Superior temporal gyrus (tissue), 1 donor: ENCODE measurements at regions not wholly inside any gene's neighbourhood (a gene's known extent, or its start where the extent isn't known, plus 50 kb on each side); places are given as distances from the start of the nearest gene placed in this dataset.

Source experiments
- DNase-seq: peaks from one replicate; pipeline ENCODE4 v3.0.0-alpha.2; 2016; ENCODE audit errors: extremely low spot score

GRCh38 chr14:61893371-61893940 is 131.2 kb downstream of the SNAPC1 start:
- no peak for DNase-seq

DNA sequence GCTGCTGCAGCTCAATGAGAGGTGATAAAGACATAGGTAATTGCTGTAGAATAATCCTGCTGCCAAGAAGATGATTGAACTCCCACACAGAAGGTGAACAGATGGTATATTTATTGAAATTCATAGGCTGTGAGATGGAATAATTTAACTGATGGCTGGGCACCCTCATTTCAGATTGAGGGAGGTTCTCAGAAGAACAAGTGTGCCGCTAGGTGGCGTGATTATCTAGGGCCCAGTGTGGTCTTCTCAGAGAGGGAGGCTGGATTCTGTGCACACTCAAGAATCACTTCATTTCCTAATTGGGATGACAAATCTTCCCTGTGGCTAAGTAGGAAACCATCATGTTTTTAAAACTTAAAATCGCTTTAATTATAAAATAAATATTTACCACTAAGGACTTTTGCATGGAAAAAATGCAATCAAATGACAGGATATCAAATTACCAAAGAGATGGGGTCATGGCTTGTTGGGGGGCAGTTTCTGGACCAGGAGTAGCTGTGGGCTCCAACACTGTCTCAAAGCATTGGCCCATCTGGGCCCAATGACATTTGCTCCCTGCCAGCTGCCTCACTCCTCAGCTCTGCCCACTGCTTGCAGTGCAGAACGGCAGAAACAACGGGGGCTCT is 132.3 kb downstream of the SNAPC1 start:
- DNase-seq: peak; percentile 82

DNA sequence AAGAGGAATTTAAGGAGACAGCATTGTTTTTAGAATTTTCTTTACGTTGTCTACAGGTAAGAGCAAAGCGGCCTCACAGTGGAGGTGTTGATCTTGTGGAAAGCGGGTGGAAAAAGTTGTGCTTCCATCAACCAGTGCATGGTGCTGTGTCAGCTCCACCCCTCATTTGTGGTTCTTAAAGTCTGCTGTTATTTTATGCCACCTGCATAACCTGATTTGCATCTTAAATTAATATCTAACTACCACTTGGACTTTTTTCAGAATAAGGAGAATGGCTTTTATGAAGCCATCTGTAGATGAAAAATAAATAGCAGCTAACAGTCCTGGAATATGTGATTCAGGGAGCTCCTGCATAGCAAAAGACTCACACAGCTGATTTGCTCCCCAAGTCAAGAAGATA is 135.1 kb downstream of the SNAPC1 start:
- DNase-seq: no peak

GRCh38 chr14:61898568-61898967 is 136.3 kb downstream of the SNAPC1 start:
- DNase-seq: no peak

GRCh38 chr14:61899497-61899896 is 137.3 kb downstream of the SNAPC1 start:
- no peak for DNase-seq

DNA sequence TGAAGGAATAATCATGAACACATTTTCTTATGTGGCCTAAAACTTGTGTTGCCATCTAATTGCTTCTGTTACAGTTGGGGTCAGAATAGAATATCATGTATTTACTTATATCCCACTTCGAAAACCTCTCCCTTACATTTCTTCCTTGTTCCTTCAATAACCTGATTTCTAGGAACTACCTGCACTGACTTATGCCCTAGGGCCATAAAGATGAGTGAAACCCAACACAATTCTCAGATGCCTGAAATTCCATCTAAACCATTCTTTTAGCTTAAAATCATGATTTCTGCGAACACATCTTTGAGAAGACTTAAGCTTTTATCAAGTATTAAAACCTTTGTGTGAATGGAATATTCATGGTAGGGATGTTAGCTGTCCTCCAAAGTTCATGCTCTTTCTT is 142.7 kb downstream of the SNAPC1 start:
- no peak for DNase-seq

GRCh38 chr14:61911574-61911973 is 149.4 kb downstream of the SNAPC1 start:
- DNase-seq: no peak

DNA sequence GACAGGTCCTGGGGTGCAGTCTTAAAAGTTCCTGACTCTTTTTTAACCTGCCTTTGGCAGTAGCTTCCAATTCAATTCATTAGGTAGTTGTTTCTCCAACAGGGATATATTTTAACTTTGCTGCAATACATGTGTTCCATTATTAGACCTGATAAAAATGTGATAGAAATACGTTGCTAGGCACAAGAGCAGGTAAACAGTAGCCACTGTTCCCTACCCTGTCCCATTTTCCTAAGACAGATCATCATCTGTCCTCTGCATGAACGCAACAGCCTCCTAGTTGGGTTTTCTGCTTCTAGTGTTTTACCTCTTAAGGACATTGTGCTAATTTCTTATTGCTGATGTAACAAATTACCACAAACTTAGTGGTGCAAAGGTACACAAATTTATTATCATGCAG is 156.8 kb downstream of the SNAPC1 start:
- no peak for DNase-seq

GRCh38 chr14:61923348-61923747 is 161.1 kb downstream of the SNAPC1 start:
- DNase-seq: no peak

- DNase-seq: peak; percentile 71
Observed at GRCh38 chr14:61925043-61925442, 162.8 kb downstream of the SNAPC1 start.

GRCh38 chr14:61925732-61926435 is 163.7 kb downstream of the SNAPC1 start:
- no peak for DNase-seq

DNA sequence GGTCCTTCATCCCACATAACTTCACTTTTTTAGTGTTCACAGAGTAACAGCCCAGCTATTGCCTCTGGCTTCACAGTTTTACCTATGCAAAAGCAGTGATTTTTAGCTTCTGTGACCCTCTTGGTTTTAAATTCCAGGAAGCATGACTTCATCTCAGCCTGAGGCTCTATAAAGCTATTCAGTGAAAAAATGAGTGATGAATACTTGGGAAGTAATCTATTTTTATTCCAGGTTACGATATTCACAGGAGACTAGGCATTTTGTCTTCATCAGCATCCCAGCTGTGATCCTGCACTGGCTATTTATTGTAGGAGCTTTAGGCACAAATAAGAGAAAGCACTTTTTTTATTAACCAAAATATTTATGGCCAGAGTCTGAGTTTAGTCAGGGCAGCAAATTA is 164.8 kb downstream of the SNAPC1 start:
- DNase-seq: no peak

GRCh38 chr14:61927520-61927919 is 165.3 kb downstream of the SNAPC1 start:
- DNase-seq: no peak

- no peak for DNase-seq
Observed at GRCh38 chr14:61928300-61928699, 166.1 kb downstream of the SNAPC1 start.

- DNase-seq: no peak
Observed at GRCh38 chr14:61928701-61929100, 166.5 kb downstream of the SNAPC1 start.

GRCh38 chr14:61929651-61930050 is 167.4 kb downstream of the SNAPC1 start:
- no peak for DNase-seq

GRCh38 chr14:61930101-61930857 is 168.1 kb downstream of the SNAPC1 start:
- no peak for DNase-seq

- no peak for DNase-seq
Observed at GRCh38 chr14:61932974-61933373, 170.8 kb downstream of the SNAPC1 start.

DNA sequence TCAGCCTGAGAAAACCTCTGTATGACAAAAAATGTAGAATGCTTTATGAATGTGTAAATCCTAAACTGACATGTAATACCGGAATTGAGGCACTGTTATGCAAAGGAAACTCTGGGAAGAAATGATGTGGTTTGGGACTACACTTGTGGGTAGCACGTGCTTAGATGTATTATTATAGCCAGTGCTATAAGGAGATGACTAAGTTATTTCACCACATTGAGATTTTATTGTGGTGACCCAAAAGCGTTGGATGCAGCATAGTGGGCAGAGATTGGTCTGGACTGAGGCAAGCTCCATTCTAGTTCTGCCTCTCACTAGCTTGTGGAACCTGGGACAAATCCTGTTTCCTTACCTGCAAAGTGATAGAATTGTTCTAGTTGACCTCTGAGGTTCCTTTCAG is 172.2 kb downstream of the SNAPC1 start:
- DNase-seq: no peak

GRCh38 chr14:61939776-61940175 is 177.6 kb downstream of the SNAPC1 start:
- no peak for DNase-seq

DNA sequence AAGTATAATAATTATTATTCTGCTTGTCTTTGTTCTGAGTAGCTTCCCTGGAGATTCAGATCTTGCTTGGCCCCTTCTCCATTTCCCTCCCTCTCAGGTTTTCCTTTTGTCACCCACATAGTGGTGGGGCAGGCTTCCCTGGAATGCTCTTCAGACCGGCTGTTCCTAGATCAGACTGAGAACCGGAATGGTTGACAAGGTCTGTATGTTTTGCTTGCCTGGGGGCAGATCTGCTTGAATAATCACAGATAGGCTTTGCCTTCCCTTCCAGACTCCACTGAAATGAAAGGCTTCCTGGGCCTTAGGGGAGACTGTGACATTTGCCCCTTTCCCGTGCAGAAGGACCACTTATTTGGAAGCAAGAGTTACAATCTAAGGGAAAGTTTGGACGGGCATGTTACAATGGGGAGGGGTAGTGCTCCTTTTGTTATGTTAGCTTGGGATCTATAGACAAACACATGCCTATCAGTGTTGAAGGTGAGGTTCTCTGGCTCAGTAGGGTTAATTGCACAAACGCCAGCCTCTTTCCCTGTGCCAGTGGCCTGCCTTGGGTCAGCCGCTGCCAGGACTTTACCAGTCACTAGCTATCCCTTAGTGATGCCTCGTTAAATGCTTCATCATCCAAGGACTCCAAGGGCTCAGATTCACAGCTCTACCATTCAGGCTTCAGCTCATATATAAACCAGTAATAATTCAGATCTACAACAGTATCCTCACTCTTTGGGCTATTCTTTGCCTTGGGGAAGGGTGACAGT is 178.6 kb downstream of the SNAPC1 start:
- no peak for DNase-seq
